Stimulated activated CD4-positive, alpha-beta T cell treated with anti-CD3 and anti-CD28 coated beads, Interleukin-2, amount 100 ng/mL, for 24 hours (primary cell): ENCODE measurements at regions not wholly inside any gene's neighbourhood (a gene's known extent, or its start where the extent isn't known, plus 50 kb on each side); places are given as distances from the start of the nearest gene placed in this dataset.
"Not testable (repeated sequence)": the region's sequence is repeated elsewhere in the genome, so short reads cannot be mapped to it uniquely, and the experiment has no call there.

Source experiments
- DNase-seq, 2 donors: peaks; one replicate each; pipeline ENCODE4 v3.0.0-alpha.2; 2020

DNA sequence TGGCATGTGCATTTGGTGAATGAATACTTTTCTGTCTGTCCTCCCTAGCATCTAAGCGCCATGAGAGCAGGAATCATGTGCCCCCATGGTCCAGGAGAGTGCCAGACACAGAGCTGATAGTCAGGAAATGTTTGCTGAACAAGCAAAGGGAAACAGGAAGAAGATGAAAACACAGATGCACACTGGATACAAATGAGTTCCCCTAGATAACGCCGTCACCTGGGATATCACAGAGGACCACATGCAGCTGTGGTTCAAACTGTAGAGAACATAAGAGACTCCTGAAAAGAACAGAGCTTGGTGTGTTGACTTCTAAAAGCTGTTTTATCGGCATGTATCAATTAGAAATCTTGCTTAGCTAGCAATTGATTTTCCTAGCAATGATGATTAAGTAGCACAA is 293.7 kb downstream of the BTBD3 start:
- no peak for DNase-seq

DNA sequence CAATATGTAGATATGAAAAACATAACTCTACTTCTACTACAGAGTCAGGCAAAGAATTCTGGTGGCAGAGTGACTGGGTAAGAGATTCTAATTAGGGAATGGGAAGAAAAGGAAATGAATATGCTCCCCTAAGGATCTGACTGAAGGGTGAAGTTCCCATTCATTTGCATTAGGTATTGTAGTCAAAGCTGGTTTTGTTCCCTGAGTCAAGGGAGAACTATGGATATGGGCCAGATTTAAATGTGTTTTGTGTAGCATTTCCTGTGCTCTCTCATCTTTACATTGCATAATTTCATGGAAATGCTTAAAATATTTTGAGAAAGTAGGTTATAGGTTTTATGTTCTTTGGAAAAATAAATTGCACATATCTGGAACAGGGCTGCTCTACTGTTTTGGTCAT is 299.7 kb downstream of the BTBD3 start:
- no peak for DNase-seq

DNA sequence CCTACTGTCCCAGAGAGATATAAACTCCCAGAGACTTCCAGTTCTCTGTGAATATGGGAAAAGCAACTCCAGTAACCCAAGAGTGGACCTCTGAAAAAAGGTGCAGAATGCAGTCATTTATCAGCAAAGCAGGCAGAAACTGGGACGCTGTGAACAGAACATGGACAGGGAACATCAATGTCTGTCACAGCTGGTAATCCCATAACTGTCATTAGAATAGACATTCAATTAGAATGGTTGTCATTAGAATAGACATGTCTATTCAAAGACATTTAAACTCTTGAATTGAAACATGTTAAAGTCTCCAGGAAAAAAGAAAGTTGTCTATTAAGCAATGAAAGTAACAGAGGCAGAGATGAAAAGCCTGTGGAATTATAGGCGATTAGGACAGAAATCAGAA is 302.1 kb downstream of the BTBD3 start:
- DNase-seq, result no peak

DNA sequence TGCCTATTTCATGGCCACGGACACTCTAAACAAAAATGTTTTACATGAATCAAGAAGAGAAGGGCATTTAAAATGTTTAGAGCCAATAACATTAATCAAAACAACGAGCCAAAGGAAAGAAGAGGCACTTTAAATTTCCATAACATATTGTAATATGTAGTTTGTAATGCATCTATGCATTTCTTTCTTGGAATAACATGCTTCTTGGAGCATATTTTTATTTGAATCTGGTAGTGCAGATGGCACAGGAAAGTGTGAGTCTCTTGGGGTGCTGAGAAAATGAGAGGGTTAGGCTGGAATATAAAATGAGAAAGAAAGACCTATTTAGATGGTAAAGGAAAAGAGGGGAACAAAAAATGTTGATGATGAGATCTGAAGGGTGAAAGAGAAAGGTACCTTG is 305.4 kb downstream of the BTBD3 start:
- no peak for DNase-seq

DNA sequence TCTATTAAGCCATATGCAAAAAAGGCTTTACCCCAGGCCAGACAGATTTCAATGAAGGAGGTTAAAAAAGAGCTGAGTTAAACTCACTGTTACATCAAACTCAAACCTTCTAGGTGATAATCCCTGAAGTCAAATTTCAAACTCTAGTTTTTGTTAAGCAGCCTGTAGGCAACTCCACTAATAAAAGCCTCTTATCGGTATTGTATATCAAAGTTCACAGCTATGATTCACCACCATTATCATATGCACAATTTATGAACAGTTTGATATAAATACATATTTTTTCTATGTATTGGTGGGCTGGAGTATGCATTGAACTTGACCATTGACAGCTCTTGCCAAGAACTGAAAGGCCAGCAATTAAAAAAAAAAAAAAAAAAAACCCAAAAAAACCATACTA is 308.2 kb downstream of the BTBD3 start:
- DNase-seq, result no peak

DNA sequence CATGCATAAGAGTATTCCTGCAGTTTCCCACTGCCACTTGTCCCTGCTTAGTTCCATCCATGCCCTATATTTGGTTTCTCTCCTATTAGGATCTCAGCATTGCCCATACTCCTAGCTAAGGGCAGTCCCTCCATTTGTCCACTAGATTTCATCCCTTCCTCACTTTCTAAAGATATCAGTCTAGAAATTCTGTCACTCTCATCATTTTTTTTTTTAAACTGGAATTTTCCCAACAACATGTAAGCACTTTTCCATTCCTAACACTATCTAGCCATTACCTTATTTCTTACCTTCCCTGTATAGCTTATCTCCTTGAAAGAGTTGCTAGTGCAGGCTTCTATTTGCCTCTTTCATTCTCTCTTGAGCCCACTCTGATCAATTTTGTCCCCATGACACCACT is 312.2 kb downstream of the BTBD3 start:
- DNase-seq, result no peak

DNA sequence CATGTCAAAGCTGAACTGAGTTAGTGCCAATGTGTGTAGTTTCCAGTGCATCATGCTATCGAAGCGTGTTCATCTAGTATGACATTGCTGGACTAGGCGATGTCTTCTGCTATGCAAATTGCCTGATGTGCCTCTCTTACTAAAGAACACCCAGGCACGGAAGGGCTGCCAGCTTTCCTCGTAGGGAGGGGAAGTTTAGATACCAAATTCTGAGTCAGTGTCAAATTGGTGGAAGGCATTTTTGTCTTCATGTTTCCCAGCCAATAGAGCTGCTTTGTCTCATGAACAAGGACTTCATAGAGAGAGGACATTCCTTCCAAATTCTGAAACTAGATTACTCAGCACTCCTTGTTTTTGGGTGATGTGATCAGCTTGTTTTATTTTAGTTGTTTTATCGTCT is 320.1 kb downstream of the BTBD3 start:
- no peak for DNase-seq

DNA sequence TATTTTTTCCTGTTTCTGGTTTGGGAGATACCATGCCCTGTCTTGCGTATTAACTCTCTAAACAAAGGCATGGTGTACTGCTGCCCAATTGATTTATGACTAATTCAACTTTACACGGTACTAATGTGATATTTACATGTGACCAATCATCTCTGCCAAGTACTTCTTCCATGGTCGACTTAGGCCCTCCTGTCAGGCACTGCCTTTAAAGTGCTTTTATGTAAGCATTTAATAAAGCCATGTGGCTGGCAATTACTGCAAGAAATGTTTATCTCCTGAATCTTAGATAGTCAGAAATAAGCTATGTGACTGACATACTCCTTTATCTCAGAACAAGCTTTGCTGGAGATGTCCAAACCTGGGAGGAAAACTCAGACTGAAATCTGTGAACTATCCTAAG is 323.4 kb downstream of the BTBD3 start:
- DNase-seq, result no peak

DNA sequence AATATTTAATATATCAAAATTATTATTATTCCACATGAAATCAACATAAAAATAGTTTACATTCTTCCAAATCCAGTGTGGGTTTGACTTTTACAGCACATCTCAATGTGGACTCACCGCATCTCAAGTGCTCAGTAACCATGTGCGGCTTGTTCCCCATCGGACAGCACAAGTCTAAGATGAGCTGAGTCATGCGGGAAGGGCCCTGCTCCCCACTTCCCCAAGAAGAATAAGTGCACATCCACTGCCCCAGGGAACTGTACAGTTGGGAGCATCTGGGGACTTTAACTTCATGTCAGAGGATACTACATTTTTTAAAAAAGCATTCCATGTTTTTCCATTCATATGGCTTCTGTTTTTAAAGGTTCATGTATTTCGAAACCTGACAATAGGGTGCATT is 325.6 kb downstream of the BTBD3 start:
- DNase-seq, result no peak

DNA sequence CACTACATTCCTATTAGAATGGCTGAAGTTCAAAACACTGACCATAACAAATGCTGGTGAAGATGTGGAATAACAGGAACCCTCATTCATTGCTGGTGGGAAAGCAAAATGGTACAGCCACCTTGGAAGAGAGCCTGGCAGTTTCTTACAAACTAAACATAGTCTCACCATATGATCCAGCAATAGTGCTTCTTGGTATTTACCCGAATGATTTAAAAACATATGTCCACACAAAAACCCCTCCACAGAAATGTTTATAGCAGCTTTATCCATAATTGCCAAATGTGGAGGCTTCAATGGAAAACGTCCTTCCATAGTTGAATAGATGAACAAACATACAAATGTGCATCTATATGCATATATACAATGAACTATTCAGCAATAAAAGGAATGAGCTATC is 330.8 kb downstream of the BTBD3 start:
- DNase-seq, result no peak

DNA sequence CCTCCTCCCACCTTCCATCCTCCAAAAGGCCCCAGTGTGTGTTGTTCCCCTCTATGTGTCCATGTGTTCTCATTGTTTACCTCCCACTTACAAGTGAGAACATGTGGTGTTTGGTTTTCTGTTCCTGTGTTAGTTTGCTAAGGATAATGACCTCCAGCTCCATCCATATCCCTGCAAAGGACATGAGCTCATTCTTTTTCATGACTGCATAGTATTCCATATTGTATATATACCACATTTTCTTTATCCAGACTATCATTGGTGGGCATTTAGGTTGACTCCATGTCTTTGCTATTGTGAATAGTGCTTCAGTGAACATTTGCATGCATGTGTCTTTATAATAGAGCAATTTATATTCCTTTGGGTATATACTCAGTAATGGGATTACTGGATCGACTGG is 333.0 kb downstream of the BTBD3 start:
- DNase-seq, result not testable (repeated sequence)

DNA sequence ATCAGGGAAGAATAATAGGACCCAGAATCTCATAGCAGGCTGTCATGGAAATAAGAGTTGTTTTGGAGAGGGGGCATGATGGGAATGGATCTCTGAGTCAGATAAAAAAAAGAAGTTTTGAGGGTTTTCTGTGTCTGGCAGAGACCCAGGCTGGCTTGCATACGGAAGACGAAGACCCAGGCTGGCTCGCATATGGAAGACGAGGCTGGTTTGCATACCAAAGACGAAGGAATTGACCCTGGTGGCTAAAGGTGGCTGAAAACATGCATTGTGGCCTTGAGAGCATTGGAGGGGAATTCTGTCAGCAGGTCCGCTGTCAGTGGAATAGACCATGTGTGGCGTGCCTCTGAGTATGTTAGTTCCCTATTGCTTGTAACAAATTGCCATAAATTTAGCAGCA is 335.1 kb downstream of the BTBD3 start:
- DNase-seq, result no peak

DNA sequence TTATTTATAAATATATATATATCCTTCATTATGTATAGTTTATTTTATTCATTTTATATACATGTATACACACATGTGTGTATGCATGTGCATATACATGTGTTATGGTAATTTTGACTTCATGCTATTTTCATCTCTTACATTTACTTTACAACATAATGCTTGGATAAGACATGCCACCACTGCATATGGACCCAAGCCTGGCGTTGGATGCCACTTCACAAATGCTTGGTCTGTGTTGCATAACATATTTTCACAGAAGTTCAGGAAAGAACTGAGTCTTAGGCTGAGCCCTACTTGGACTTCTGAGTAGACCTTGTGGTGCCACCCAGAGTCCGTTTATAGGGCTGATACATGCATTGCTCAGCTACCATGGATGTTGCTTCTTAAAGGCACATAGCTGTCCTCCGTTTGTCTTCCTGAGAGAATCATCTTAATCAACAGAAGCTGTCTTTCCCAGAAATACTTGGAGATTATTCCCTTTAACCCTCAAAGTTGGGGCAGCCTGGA is 337.8 kb downstream of the BTBD3 start:
- no peak for DNase-seq

DNA sequence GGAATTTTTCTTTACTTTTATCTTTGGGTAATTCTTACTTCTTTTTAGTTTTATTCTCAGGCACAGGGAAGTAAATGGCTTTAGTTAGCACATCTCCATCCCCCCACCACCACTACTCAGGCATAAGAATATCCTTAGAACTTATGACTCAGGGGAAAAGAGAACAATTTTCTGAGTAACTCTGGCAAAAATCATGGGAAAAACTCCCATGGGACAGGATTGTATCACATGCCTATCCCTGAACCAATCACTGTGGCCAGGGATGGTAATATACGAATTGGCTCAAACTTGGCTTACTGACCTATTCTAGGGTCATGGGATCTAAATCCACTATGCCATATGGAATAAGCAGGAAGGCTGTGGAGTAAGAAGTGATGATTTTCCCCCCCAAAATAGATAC is 339.1 kb downstream of the BTBD3 start:
- no peak for DNase-seq

DNA sequence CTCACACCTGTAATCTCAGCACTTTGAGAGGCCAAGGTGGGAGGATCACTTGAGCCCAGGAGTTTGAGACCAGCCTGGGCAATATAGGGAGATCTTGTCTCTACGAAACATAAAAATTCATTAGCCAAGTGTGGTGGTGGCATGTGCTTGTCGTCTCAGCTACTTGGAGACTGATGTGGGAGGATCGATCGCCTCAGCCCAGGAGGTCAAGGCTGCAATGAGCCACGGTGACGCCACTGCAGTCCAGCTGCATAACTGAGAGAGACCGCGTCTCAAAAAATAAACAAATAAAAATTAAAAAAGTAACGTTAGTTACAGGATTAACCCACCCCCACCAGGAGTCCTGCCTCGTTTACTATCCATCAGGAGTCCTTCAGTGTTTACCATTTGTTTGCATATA is 345.1 kb downstream of the BTBD3 start:
- no peak for DNase-seq

DNA sequence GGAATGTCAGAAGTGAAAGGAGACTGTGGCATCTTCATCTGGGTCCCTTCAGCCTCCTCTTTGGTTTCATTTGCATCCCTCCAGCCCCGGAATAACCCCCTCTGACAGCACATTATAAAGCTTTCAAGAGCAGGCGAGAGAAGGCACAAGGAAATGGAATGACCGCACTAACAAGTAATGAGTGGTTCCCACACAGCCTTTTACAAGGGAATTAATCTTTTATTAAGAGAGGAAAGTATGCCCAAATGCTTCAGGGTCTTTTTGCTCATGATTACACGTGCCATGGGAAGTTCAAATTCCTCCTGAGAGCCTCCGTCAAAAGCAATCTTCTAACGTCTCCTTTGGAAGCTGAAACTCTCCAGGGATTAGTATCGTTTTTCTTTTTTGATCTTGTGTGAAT is 347.0 kb downstream of the BTBD3 start:
- no peak for DNase-seq

DNA sequence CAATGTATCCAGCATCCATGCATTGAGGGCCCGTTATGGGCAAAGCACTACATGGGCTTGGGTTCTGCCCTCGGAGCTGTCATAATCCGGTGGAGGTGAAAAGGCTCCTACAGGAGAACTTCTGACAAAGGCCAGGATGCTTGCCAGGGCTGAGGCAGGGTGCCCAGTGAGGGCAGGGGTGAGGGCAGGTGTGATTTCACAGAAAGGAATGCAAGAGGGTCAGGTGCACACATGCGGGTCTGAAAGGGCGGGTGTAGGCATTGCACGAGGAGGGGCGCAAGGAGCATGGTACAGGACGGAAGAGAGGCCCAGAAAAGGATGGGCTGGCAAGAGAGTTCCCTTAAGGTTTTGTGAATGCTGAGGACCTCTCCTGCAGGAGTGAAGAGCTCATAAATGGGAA is 348.0 kb downstream of the BTBD3 start:
- no peak for DNase-seq

DNA sequence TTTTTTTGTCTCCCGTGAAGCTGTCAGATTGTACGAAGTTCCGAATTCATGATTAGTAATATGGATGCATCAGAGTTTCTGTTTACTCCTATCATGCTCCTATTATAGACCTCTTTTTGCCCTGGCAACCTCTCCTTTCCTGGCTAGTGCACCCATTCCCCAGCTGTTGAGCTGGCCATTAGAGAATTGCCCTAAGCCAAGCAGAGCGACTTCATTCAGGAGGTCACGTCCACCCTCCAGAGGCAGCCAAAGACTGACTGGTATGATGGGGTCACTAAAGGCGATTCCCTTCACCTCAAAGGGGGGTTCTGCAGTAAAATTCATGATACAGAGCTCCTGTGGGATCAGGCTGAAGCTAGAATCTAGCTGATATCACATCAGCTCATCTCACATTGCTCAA is 351.9 kb downstream of the BTBD3 start:
- no peak for DNase-seq

DNA sequence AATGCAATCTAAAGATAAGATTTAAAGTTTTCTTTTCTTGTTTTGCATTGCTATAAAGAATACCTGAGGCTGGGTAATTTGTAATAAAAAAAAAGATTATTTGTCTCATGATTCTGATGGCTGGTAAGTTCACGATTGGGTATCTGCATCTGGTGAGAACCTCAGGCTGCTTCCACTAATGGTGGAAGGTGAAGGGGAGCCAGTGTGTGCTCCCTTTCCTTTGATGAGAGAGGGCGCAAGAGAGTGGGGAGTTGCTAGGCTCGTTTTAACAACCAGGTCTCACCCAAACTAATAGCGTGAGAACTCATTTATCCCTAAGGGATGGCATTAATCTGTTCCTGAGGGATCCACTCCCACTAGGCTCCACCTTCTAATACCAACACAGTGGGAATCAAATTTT is 353.2 kb downstream of the BTBD3 start:
- no peak for DNase-seq

DNA sequence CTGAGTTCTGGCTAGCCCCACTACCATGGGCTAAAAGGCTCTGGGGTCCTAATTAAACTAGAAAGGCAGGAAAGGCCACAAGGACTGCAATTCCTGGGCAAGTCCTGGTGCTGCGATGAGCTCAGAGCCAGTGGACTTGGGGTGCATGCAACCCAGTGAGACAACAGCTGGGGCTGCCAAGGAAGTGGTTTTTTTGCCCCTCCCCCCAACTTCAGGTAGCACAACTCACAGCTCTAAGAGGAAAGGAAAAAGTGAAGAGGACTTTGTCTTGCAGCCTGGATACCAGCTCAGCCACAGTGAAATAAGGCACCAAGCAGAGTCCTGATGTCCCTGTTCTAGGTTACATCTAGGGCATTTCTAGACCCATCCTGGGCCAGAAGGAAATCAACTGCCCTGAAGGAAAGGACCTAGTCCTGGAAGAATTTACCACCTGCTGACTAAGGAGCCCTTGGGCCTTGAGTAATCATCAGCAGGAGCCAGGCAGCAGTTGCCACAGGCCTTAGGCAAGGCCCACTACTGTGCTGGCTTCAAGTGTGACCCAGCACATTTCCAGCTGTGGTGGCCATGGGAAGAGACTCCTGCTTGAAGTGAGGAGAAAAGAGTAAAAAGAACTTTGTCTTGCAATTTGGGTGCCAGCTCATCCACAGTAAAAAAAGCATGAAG is 358.4 kb downstream of the BTBD3 start:
- no peak for DNase-seq

DNA sequence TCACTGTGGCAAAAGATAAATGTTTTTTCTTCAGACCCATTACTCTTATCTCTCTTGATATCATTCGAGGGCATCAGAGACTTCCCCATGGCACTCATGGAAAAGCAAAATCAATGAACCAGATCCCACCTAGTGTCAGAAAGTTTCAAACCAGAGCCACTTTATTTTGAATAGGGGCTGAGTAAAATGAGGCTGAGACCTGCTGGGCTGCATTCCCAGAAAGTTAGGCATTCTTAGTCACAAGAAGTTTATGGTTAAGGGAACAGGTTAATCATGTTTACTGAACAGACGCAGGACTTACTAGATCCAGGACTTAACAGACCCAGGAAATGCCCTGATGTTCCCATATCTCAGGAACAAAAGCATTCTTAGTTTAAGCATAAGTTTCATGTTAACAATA is 369.9 kb downstream of the BTBD3 start:
- DNase-seq, result no peak

DNA sequence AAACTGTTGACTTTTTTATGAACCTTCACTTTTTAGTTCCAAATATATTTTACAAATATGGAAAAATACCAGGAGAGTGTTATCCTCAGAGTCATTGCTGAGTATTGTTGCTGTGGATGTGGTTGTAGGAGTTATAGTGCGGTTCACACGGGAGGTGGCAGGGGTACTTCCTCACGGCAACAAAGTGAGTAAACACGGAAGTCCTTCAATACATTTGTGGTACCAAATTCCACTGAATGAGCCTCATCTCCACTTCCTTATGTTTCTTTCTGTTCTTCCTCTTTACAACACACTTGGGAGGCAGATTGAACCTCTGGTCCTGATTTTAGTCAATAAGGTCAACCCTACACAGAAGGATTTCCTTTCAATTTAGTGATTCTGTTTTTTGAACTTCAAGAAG is 371.8 kb downstream of the BTBD3 start:
- no peak for DNase-seq

DNA sequence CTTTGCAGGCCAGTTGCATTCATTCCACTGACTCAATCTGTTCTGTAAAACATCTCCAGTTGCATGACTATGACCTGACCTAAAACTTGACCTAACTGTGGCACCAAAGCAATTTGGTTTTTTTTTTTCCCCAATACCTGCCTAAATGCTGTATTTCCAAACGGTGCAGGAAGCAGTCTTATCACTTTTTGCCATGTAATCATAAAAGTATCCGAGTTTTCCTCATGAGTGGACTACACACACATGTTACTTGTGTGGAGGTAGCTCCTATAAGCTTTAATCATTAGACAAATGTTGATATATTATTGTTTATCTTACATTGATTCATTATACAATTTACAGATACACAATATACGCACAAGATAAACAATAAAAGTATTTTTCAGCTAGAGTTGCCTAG is 373.7 kb downstream of the BTBD3 start:
- DNase-seq, result no peak

DNA sequence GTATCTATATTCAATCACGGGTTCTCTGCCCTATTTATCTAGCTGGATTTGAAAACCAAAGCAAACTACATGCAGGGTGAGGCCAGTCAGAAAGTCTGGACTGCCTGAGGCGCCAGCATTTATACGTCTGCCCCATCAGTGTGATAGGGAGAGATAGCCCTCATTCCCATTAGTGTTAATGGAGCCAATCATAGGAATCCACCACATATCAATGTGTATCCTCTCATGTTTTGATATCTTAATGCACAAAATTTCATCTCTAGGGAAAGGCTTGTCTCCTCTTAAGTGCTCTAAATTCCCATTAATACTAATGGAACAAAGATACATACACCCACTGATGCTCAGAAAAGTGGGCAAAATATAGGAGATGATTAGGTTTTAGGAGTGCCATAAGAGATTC is 376.2 kb downstream of the BTBD3 start:
- DNase-seq, result no peak

DNA sequence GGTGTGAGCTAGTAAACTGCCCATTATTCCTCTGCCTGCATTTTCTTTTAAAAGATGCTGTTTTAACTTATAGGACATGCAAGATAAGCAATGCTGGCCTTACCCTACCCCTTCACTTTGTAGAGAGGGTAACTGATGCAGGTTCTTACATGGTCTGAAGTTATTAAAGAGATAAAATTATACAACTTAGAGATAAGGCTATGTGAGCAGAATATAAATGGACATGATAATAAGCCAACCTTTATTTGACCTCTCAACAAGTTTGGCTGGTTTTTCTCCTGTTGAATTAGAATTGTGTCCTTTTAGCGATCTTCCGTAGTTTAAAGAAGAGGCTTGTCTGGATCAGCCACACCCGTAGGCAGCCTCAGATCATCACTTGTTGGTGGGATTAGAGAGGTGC is 377.0 kb downstream of the BTBD3 start:
- no peak for DNase-seq
